HG03432 (cell line): ENCODE measurements at regions not wholly inside any gene's neighbourhood (a gene's known extent, or its start where the extent isn't known, plus 50 kb on each side); places are given as distances from the start of the nearest gene placed in this dataset.
"Not testable (repeated sequence)": the region's sequence is repeated elsewhere in the genome, so short reads cannot be mapped to it uniquely, and the experiment has no call there.

Experiments
- ATAC-seq: cut with Tn5 transposase; IDR thresholded peaks from one replicate; pipeline ENCODE4 v1.9.1; 2021; ENCODE audit warnings: mild to moderate bottlenecking, moderate library complexity; ENCODE audit not compliant: unreplicated experiment

GRCh38 chr18:1103537-1103936 is 198.9 kb downstream of the ADCYAP1 start:
- ATAC-seq, result no peak

- ATAC-seq, result no peak
Observed at GRCh38 chr18:1104181-1104881, 199.7 kb downstream of the ADCYAP1 start.

GRCh38 chr18:1124495-1124894 is 219.8 kb downstream of the ADCYAP1 start:
- no peak for ATAC-seq

GRCh38 chr18:1133541-1133940 is 228.9 kb downstream of the ADCYAP1 start:
- no peak for ATAC-seq

GRCh38 chr18:1147730-1148129 is 243.1 kb downstream of the ADCYAP1 start:
- ATAC-seq, result no peak

GRCh38 chr18:1149709-1150108 is 245.0 kb downstream of the ADCYAP1 start:
- ATAC-seq, result no peak

- no peak for ATAC-seq
Observed at GRCh38 chr18:1150344-1150743, 245.7 kb downstream of the ADCYAP1 start.

- ATAC-seq, result not testable (repeated sequence)
Observed at GRCh38 chr18:1152958-1153357, 248.3 kb downstream of the ADCYAP1 start.

GRCh38 chr18:1173593-1173992 is 268.9 kb downstream of the ADCYAP1 start:
- ATAC-seq, result no peak

- no peak for ATAC-seq
Observed at GRCh38 chr18:1177232-1177631, 272.6 kb downstream of the ADCYAP1 start.

GRCh38 chr18:1191341-1191740 is 286.7 kb downstream of the ADCYAP1 start:
- no peak for ATAC-seq

GRCh38 chr18:1213126-1213525 is 308.5 kb downstream of the ADCYAP1 start:
- ATAC-seq, result no peak

GRCh38 chr18:1222880-1223279 is 318.2 kb downstream of the ADCYAP1 start:
- no peak for ATAC-seq

- no peak for ATAC-seq
Observed at GRCh38 chr18:1227025-1227424, 322.4 kb downstream of the ADCYAP1 start.

- ATAC-seq, result no peak
Observed at GRCh38 chr18:1229634-1230033, 325.0 kb downstream of the ADCYAP1 start.

- no peak for ATAC-seq
Observed at GRCh38 chr18:1232867-1233266, 328.2 kb downstream of the ADCYAP1 start.

GRCh38 chr18:1240701-1241100 is 336.0 kb downstream of the ADCYAP1 start:
- ATAC-seq, result no peak

GRCh38 chr18:1244397-1245122 is 339.9 kb downstream of the ADCYAP1 start:
- ATAC-seq, result no peak

GRCh38 chr18:1246827-1247226 is 342.2 kb downstream of the ADCYAP1 start:
- ATAC-seq, result no peak

- ATAC-seq, result no peak
Observed at GRCh38 chr18:1252534-1252933, 347.9 kb downstream of the ADCYAP1 start.

GRCh38 chr18:1252936-1253335 is 348.3 kb downstream of the ADCYAP1 start:
- ATAC-seq, result no peak

GRCh38 chr18:1253827-1254226 is 349.2 kb downstream of the ADCYAP1 start:
- no peak for ATAC-seq
